ENCODE measurements at regions not wholly inside any gene's neighbourhood (a gene's known extent, or its start where the extent isn't known, plus 50 kb on each side); places are given as distances from the start of the nearest gene placed in this dataset.

- H3K9me3 ChIP-seq (ENCODE audit: control insufficient read depth, low read depth, low read length): no peaks in the 10 kb centered on the region
- H3K79me2 ChIP-seq (ENCODE audit: control insufficient read depth, insufficient read depth, low read length): no peaks in the 10 kb centered on the region
- no peaks in the 10 kb centered on the region for H3K4me1 ChIP-seq (ENCODE audit: control insufficient read depth, extremely low read depth, insufficient read depth, low read length)
- FAIRE-seq: no peak
- no peak for DNase-seq (ENCODE audit: low read depth, low spot score)
- no peaks in the 10 kb centered on the region for H3K36me3 ChIP-seq (ENCODE audit: control insufficient read depth in 2 of 2, extremely low read depth in 1 of 2, insufficient read depth in 2 of 2, low read length in 2 of 2)
- no peak overlapping the region for H3K4me3 ChIP-seq (ENCODE audit: control insufficient read depth in 2 of 3, extremely low read depth in 1 of 3, insufficient read depth in 2 of 3, low read depth in 1 of 3, low read length in 3 of 3)
- H3K9me1 ChIP-seq (ENCODE audit: control insufficient read depth, extremely low read depth, insufficient read depth, low read length): no peaks in the 10 kb centered on the region
- H2AFZ ChIP-seq (ENCODE audit: control insufficient read depth, low read length): no peak overlapping the region
- no peak overlapping the region for H3K4me2 ChIP-seq (ENCODE audit: control insufficient read depth, extremely low read depth, insufficient read depth, low read depth, low read length)
- H3K27me3 ChIP-seq (ENCODE audit: control insufficient read depth, extremely low read depth, insufficient read depth, low read length): no peaks in the 10 kb centered on the region
- no peak overlapping the region for H3K27ac ChIP-seq (ENCODE audit: control insufficient read depth, insufficient read depth, low read length)
- TF ChIP-seq CTCF (optimal IDR thresholded peaks at IDR 0.05 in 1 of 3, IDR thresholded peaks at IDR 0.05 in 1 of 3, conservative IDR thresholded peaks at IDR 0.05 in 1 of 3; ENCODE audit: extremely low read depth in 1 of 3, insufficient read depth in 2 of 3, low read length in 3 of 3): no peak
- TF ChIP-seq EZH2 (IDR thresholded peaks at IDR 0.05; ENCODE audit: low read length): no peak
- H4K20me1 ChIP-seq (ENCODE audit: control insufficient read depth, extremely low read depth, insufficient read depth, low read length): no peaks in the 10 kb centered on the region
- H3K9ac ChIP-seq (ENCODE audit: control insufficient read depth, extremely low read depth, insufficient read depth, low read length): no peak overlapping the region
- dilution Hi-C loops (cut with MboI; ENCODE audit: extremely low pct_ligation_motif_present, low sequenced_read_pairs): no loop called here
These were observed 268.3 kb downstream of the PDHA2 start for GRCh38 chr4:96108146-96108545.

DNA sequence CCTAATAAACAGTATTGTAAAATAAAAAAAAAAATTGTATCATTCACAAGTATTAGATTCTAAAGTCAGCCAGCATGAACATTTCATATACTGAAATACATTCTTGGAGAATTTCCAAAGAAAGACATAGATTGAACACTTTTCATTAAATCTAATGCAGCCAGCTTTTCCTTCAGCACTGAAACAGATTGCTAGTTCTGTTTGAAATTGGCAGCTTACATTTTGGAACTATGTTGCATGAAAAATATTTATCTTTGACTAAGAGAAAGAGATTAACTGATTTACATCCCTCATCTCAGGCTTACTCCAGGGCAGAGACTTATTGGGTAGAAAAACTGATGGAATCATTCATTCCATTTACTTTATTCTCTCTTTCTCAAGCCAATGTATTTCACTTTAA lies 272.7 kb downstream of the PDHA2 start:
- DNase-seq (ENCODE audit: low read depth, low spot score): no peak
- Histone ChIP-seq H2AFZ (ENCODE audit: control insufficient read depth, low read length) (no peak overlapping the region), H3K27ac (ENCODE audit: control insufficient read depth, insufficient read depth, low read length) (no peak overlapping the region), H3K4me1 (ENCODE audit: control insufficient read depth, extremely low read depth, insufficient read depth, low read length) (no peaks in the 10 kb centered on the region), H3K9ac (ENCODE audit: control insufficient read depth, extremely low read depth, insufficient read depth, low read length) (no peak overlapping the region), H3K27me3 (ENCODE audit: control insufficient read depth, extremely low read depth, insufficient read depth, low read length) (no peaks in the 10 kb centered on the region), H3K79me2 (ENCODE audit: control insufficient read depth, insufficient read depth, low read length) (no peaks in the 10 kb centered on the region), H3K36me3 (ENCODE audit: control insufficient read depth in 2 of 2, extremely low read depth in 1 of 2, insufficient read depth in 2 of 2, low read length in 2 of 2) (no peaks in the 10 kb centered on the region), H3K4me3 (ENCODE audit: control insufficient read depth in 2 of 3, extremely low read depth in 1 of 3, insufficient read depth in 2 of 3, low read depth in 1 of 3, low read length in 3 of 3) (no peak overlapping the region), H3K4me2 (ENCODE audit: control insufficient read depth, extremely low read depth, insufficient read depth, low read depth, low read length) (no peak overlapping the region), H3K9me1 (ENCODE audit: control insufficient read depth, extremely low read depth, insufficient read depth, low read length) (no peaks in the 10 kb centered on the region), H3K9me3 (ENCODE audit: control insufficient read depth, low read depth, low read length) (no peaks in the 10 kb centered on the region), H4K20me1 (ENCODE audit: control insufficient read depth, extremely low read depth, insufficient read depth, low read length) (no peaks in the 10 kb centered on the region)
- no peak for FAIRE-seq
- TF ChIP-seq CTCF (optimal IDR thresholded peaks at IDR 0.05 in 1 of 3, IDR thresholded peaks at IDR 0.05 in 1 of 3, conservative IDR thresholded peaks at IDR 0.05 in 1 of 3; ENCODE audit: extremely low read depth in 1 of 3, insufficient read depth in 2 of 3, low read length in 3 of 3) (no peak), EZH2 (IDR thresholded peaks at IDR 0.05; ENCODE audit: low read length) (no peak)
- dilution Hi-C loops (cut with MboI; ENCODE audit: extremely low pct_ligation_motif_present, low sequenced_read_pairs): no loop called here

All from keratinocyte (primary cell).